H1 (cell line): ENCODE measurements at regions not wholly inside any gene's neighbourhood (a gene's known extent, or its start where the extent isn't known, plus 50 kb on each side); places are given as distances from the start of the nearest gene placed in this dataset.

Experiments
- BRCA1 ChIP-seq: IDR thresholded peaks from 2 replicates; pipeline ENCODE4 v1.6.1; 2012; ENCODE audit warnings: low read depth, low read length, improper control_type of control experiment
- CTCF ChIP-seq, 3 experiments: IDR thresholded peaks; 1 replicate in 2 of 3; 2 replicates in 1 of 3; pipeline versions ENCODE4 v1.5.1 to v1.6.1; 2011; ENCODE audit warnings: low read length in 3 of 3, mild to moderate bottlenecking in 3 of 3, inconsistent platforms in 2 of 3, low read depth in 1 of 3, moderate library complexity in 1 of 3; ENCODE audit not compliant: insufficient read depth in 1 of 3; ENCODE audit errors: control extremely low read depth in 1 of 3
- EZH2 ChIP-seq: fragments of 200-600 bp; sonication (generic); IDR thresholded peaks from 2 replicates; pipeline ENCODE4 v1.7.1; 2012; ENCODE audit warnings: low read depth, mild to moderate bottlenecking, moderate library complexity, low read length, inconsistent platforms; ENCODE audit not compliant: severe bottlenecking
- FOSL1 ChIP-seq: IDR thresholded peaks from 2 replicates; pipeline ENCODE4 v1.6.1; 2011; ENCODE audit warnings: mild to moderate bottlenecking, low read depth, low read length, moderate library complexity; ENCODE audit not compliant: insufficient read depth
- GABPA ChIP-seq: IDR thresholded peaks from 2 replicates; pipeline ENCODE4 v1.6.1; 2011; ENCODE audit warnings: mild to moderate bottlenecking, low read length, moderate library complexity, borderline replicate concordance; ENCODE audit not compliant: insufficient read depth
- MAFK ChIP-seq: IDR thresholded peaks from 2 replicates; pipeline ENCODE4 v1.6.1; 2012; ENCODE audit warnings: low read depth, mild to moderate bottlenecking, improper control_type of control experiment, low read length
- POLR2A ChIP-seq, 2 experiments: IDR thresholded peaks; 1 replicate in 1 of 2; 2 replicates in 1 of 2; pipeline ENCODE4 v1.6.1; 2011; ENCODE audit warnings: low read depth in 2 of 2, low read length in 2 of 2, mild to moderate bottlenecking in 2 of 2; ENCODE audit errors: control extremely low read depth in 1 of 2
- RNF2 ChIP-seq: fragments of 200-900, 300-1000 bp; sonication (generic); IDR thresholded peaks from 2 replicates; pipeline ENCODE4 v1.7.1; 2016; ENCODE audit warnings: borderline replicate concordance, low read depth, mild to moderate bottlenecking, antibody characterized with exemption, low read length; ENCODE audit not compliant: poor library complexity, severe bottlenecking; ENCODE audit errors: missing control alignments
- SIN3A ChIP-seq, 2 experiments: IDR thresholded peaks in 1 of 2; conservative IDR thresholded peaks in 1 of 2; 2 replicates each; pipeline ENCODE4 v1.6.1; 2011 to 2012; ENCODE audit warnings: low read length in 2 of 2, improper control_type of control experiment in 1 of 2, low read depth in 1 of 2, mild to moderate bottlenecking in 1 of 2
- USF2 ChIP-seq: IDR thresholded peaks from 2 replicates; pipeline ENCODE4 v1.6.1; 2011; ENCODE audit warnings: low read length, improper control_type of control experiment

- TF ChIP-seq USF2 (no peak), MAFK (no peak), BRCA1 (no peak), GABPA (no peak), SIN3A (conservative IDR thresholded peaks at IDR 0.05 in 1 of 2, IDR thresholded peaks at IDR 0.05 in 1 of 2; ENCODE audit: low read depth in 1 of 2, low read length in 2 of 2) (no peak), FOSL1 (no peak), CTCF (IDR thresholded peaks at IDR 0.05; ENCODE audit: control extremely low read depth in 1 of 3, insufficient read depth in 1 of 3, low read depth in 1 of 3, low read length in 3 of 3) (no peak), EZH2 (no peak), RNF2 (no peak), POLR2A (IDR thresholded peaks at IDR 0.05; ENCODE audit: control extremely low read depth in 1 of 2, low read depth in 2 of 2, low read length in 2 of 2) (no peak)
Observed at GRCh38 chr3:66099541-66100065, 60.9 kb upstream of the MAGI1 start.
